ENCODE measurements at regions not wholly inside any gene's neighbourhood (a gene's known extent, or its start where the extent isn't known, plus 50 kb on each side); places are given as distances from the start of the nearest gene placed in this dataset.

GRCh38 chr7:67343572-67343971 is 346.9 kb downstream of the TYW1 start:
- TF ChIP-seq POLR2AphosphoS5 (IDR thresholded peaks at IDR 0.05; ENCODE audit: borderline replicate concordance, low read depth, low read length) (no peak), EZH2 (IDR thresholded peaks at IDR 0.05) (no peak), FOXP2 (optimal IDR thresholded peaks at IDR 0.05; ENCODE audit: control extremely low read depth, extremely low read length, insufficient read depth) (no peak)
